Activated T-cell treated with anti-CD3 and anti-CD28 coated beads for 48 hours (primary cell): ENCODE measurements at regions not wholly inside any gene's neighbourhood (a gene's known extent, or its start where the extent isn't known, plus 50 kb on each side); places are given as distances from the start of the nearest gene placed in this dataset.

Source experiments
- DNase-seq: peaks from one replicate; pipeline ENCODE4 v3.0.0-alpha.2; 2020; ENCODE audit warnings: low read depth

DNA sequence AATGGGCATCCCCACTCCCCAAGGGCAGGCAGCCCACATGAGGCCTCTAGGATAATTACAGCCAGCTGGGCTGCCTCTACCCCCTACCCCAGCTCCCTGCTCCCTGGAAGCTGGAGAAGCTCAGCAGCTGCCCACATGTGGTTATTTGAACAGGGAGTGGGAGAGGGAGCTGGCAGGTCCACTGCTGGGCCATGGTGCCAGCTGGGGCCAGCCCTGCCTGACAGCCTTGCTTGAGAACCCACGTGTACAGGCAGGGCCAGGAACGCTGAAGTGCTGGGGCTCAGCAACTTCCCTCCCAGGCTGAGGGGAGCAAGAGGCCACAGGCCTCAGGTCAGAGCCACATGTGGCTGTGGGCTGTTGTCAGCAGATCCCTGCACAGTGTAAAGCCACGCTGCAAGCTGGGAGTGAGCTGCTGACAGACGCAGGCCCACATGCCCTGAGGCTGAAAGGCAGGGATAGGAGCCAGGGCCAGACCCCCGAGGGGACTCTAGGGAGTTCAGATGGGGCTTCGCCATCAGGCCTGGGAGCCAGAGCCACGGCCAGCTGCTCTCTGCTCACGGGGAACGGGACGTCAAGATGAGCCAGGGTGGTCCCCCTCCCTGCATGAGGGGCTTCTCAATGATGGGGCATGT lies 129.0 kb downstream of the SYF2 start:
- no peak for DNase-seq

DNA sequence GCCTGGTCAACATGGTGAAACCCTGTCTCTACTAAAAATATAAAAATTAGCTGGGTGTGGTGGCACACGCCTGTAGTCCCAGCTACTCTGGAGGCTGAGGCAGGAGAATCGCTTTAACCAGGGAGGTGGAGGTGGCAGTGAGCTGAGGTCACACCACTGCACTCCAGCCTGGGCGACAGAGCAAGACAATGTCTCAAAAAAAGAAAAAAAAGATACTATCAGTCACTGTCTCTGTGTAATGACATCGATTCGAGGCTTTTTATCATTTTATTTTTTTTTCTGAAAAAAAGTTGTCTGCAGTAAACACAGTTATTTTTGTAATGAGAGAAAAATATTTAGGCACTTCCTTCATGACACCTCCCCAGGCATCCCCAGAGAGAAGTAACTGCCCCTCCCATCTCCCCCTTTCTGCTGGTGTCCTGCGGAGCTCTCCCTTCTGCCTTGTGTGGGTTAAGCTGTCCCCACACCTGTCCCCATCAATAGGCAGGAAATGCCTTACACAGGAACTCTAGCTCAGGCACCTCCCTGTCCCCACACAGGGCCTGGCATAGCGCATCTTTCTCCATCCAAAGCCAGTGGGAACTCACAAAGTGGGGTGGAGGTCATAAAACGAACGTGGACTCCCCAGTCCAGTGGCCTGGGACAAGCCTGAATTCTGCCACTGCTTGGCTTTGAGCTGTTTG lies 132.0 kb downstream of the SYF2 start:
- no peak for DNase-seq

DNA sequence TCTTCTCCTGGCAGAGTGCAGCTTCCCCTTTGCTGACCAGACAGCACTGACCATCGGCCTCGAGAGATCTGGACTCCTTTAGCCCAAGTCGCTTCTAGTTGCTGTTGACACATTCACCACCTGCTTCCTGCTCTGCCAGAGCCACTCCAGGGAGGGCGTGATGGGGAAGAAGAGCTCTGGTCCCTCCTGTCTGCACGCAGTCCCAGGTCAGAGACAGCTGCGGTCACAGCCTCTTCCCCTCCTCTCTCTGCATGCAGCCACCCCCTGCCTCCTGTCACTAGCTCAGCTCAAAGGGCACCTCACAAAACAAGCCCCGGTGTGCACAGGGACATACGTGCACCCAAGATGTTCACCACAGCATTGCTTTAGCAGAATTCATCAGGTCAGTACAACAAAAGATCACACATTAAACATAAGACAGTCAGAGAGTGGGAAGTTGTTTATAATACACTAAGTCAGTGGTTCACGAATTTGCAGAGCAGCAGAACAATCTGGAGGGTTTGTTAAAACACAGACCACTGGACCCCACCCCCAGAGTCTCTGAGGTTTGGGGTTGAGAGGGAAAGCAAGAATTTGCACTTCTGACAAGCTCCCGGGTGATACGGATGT lies 132.9 kb downstream of the SYF2 start:
- DNase-seq: peak; percentile 27

DNA sequence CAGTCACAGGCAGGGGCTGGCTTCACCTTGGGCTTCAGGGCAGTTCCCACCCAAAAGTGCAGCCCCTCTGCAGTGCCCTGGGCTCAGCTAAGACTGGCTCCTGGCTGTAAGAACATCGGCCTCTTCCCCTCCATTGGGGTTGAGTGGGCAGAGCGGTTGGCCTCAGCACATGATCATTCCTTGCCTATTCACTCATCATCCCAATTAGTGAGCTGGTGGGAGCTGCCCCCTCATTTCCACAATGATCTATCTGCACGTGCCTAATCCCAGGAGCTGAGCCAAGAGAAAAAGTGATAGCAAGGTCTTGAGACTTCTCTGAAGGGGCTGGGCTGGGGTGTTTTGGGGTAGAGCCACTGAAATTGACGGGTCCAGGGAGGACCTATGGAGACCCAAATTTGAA lies 133.6 kb downstream of the SYF2 start:
- DNase-seq: no peak

DNA sequence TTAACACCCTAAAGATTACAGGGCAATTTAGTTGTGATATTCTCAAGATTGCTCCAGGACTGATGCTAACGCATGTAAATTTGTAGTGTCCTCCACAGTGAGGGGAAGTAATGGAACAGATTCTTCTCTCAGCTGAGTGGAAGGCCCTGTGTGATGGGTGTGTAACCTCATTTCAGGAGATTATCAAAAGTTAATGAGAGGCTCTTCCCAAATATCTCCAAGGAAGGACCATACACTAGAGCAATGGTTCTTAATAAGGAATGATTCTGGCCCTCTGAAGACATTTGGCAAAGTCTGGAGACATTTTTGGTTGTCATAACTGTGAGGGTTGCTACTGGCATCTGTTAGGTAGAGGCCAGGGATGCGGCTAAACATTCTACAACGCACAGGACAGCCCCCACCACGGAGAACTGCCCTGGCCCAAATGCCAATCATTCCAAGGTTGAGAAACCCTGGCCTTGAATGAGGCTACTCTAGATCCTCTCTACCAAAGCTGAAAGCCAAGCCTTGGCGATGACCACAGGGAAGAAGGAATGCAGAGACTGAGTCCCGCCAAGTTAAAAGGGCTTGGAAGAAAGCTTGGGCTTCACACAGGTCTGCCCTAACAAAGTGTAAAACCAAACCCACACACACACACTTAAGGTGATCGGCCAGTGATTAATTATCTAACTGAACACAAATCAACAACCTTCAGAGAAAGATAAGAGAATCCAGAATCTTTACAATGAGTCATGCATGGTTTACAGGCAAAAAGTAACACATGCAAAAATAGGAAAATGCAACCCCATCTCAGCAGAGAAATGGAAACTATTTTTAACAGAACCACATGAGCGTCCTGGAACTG lies 135.8 kb downstream of the SYF2 start:
- DNase-seq: no peak

DNA sequence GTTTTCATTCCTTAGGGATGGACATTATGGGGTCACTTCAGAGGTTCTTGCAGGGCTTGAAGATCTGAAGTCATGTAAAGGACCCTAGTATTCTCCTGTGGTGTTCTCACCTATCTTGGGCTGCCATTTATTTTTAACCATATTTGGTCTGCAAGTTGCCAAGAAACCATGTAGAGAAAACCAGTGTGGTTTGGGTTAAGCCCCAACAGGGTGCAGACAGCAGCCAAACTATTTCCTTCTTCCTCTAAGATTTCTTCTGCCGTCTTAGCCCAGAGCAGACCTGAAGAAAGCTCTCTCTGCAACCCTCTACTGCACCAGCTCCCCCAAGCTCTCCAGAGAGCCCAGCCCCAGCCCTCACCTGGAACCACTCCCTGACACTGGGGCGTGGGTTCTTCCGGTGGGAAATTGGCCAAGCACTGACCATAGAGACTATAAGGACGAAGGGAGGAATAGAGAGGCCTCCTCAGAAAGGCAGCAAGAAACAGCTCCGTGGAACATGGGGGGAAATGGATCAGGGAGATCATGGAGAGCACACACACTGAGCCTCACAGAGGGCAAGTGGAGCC lies 136.6 kb downstream of the SYF2 start:
- DNase-seq: no peak

DNA sequence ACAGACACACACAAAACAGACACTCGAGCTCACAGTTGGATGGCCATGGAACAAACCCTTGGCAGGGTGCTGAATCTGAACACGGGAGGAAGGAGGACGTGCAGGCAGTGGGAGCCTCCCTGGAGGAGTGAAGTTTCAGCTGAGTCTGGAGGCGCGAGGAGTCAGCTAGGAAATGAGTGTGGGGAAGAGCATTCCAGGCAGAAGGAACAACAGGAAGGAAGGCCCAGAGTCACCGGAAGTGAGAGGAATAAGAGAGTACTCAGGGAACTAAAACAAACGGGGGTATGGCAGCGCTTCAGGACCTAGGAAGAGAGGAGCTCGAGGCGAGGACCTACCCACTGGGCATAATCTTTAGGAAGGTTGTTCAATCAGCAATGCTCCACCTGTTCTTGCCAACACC lies 137.3 kb downstream of the SYF2 start:
- DNase-seq: no peak

DNA sequence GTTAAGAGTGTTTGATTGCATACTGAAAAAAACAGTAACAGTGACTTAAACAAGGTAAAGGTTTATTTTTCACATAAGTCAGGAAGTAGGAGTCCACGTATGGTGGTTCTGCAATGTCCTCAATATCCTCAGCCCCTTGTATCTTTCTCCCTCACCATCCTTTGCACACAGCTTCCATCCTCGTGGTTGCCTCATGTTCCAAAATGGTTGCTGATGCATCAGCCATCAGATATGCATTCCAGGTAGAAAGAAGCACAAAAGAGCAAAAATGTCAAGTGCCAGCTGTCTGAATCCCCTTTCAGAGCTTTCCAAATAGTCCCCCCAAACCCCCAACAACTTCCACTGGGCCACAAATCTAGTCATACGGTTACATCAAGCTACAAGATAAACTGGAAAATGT lies 138.1 kb downstream of the SYF2 start:
- DNase-seq: no peak

DNA sequence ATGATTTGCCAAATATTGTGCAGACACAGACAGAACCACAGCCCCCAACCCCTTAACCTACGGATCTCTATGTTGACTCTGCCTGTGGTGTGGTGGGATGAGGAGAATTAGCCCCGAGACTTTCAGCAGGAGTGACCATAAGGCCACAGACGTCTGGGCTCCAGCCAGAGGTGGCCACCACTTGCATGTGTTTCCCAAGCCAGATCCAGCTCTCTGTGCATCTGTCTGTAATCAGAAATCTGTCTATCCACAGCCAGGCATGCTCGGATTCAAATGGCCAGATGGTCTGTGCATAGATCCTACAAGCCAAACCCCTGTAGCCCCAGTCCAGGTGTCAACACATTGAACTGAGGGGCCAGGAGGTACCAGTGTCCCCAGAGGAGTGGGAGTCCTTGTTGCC lies 140.6 kb downstream of the SYF2 start:
- no peak for DNase-seq

DNA sequence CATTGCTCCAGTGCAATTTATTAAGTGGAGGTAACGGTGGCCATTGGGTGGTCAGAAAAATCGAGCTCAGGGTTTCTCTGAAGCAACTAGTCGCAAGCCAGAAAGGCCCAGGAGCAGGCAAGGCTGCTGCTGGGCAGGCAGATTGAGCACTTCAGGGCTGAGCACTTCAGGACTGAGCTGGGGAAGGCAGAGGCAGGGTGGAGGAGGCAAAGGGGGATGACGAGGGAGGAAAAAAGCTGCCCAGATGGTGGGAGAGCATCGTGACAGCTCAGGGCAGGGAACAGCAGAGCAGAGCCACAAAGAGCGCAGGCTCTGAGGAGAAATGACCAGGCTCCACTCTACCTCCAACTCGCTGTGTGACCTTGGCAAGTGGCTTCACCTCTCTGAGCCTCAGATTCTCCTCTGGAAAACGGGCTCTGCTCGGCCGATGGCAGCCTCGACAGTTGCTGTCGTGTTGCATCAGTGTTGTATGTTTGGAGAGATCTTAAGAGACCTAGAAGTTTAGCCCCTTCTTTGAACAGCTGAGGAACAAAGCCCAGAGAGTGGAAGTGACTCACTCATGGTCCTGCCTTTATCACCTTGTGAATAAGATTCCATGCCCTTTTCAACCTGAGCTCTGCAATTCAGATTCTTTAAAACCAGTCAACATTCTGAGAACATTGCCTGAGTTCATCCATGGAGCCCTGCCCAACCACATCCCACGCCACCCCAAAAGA lies 141.4 kb downstream of the SYF2 start:
- no peak for DNase-seq

DNA sequence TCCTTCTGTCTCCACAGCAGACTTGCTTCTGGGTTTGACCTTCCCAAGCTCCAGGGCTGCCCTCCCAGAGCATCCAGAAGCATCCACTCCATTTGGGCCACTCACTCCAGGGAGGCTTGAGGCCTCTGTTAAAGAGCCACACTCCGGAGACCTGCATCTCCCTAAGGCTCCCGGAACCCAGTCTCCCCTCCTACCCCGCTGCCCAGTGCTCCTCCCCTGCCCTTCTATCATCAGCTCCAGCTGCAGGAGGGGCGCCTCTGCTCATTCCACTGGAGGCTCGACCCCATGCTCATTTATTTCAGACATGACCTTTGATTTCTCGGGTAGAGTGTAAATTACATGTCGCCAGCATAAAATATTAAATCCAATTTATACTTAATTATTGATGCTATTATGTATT lies 142.5 kb downstream of the SYF2 start:
- no peak for DNase-seq

DNA sequence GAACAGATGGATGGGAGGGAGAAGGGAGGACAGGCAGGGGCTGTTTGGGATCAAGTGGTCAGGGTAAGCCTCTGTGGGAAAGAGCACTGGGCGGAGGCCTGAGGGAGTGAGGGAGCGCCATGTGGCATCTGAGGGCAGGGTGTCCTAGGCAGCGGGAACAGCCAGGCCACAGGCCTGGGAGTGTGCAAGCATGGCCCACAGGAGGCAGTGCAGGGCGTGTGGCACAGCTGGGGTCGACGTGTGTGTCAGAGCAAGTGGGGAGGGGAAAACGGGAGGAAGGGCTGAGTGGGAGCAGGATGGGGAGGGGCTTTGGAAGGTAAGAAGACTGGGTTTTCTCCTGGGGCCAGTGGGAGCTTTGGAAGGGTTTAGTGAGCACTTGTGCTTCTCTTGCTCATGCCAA lies 143.4 kb downstream of the SYF2 start:
- no peak for DNase-seq

DNA sequence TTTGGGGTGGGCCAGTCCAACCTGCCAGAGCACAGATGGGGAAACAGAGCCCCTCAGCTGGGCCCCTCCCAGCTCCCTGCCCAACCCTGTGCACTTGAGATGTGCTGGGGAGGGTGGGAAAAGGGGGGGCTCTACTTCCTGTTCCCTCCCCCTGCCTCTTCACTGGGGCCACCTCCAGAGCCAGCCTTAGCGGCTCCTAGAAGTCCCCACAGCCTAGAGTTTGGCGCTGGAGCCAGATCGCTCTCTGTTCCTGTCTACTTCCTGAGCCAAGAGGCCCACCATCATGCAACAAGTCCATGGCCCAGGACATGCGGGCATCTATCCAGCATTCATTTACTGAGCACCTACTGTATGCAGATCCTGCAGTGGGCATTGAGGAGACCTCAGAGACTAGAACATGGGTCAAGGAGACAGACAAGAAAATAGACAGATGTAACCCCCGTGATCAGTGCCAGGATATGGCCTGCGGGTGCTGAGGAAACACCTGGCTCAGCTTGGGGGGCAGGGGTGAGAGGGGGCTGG lies 144.1 kb downstream of the SYF2 start:
- DNase-seq: no peak

DNA sequence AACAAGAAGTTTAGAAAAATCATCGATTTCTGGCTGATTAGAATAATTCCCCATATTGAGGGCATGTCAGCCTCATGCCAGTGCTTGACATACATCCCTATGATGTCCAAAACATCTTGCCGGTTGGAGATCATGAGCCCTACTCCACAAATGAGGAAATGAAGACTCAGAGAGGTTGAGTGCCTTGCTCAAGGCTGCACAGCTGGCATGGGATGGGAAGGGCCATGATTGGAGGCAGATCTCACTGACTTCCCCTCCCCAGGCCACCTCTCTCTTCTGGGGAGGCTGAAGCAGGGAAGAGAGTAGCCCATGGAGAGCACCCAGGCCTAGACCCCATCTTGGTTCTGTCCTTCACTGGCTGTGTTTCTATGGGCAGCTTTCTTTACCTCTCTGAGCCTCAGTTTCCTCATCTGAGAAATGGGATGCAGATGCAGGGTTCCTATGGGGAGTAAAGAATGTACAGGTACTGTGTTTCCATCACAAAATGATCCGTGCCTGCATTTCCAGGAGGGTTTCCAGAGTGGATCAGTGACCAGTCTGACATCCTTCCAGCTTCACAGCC lies 145.7 kb downstream of the SYF2 start:
- no peak for DNase-seq

DNA sequence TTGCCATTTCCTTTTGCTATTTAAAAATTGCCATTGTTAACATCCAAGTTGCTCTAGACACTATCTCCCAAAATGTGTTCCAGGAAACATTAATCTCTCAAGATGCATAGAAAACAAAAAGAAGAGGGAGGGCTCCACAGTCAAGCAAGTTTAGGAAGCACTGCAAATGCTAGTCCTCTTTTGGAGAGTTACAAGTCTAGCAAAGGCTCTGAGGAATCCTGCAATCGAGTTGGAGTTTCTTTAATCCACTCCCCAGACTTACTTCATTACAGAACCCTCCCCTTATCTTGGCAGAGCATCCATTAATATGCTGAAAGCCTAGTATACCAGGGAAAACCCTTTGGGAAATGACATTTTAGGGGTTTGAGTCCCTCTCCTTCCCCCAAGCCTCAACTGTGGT lies 147.9 kb downstream of the SYF2 start:
- no peak for DNase-seq

DNA sequence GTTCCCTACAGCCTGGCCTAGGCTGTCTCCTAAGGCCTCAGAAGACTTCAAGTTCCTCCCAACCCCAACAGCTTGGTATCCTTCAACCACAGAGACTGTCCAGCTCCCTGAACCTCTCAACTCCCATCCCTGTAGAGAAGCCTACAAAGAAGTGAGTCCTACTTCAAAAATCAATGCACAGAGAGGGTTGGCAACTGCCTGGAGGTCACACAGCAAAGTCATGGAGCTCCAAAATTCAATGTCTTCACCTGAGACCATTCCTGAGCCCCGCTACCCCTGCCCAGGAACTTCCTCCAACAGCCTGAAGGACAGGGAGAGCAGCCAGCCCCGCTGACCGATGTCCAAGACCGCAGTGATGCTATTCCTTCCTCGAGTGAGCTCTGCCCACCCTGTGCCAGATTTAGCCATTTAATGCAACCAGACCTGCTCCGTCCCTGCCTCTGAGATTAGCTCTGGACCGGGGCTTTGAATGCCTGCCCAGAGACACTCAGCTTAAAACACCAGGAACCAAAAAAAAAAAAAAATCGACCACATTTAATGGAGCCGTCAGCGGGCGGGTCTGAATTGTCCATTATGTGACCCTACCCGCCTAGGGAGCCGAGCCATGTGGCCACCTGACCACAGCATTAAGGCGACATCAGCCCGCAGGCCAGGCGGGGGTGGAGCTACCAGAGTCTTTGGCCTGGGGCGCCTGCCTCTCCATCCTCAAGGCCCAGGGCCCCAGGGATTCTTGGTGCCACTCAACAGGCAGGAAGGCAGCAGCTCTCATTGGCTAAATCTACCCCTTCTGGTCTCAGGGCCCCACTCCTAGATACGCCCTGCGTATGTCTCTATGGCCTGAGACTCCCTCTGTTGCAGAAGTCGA lies 148.6 kb downstream of the SYF2 start:
- DNase-seq: no peak

DNA sequence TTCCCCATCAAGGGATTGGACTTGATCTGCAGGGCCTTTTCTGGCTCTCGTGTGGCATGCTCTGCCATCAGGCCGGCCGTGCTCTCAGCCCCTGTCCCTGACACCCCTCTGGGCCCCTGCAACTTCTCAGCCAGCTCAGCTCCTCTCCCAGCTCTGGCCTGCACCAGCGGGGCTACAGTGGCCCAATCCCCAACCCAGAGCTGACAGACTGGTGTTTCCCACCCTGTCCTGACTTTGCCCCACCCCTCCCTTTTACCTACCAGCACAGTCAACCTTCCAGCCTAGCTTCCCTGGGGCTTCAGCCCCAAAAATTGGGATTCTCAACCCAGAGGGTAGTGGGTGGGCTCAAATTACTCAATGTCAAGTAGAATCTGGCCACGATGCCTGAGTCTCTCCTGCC lies 149.3 kb downstream of the SYF2 start:
- DNase-seq: no peak

DNA sequence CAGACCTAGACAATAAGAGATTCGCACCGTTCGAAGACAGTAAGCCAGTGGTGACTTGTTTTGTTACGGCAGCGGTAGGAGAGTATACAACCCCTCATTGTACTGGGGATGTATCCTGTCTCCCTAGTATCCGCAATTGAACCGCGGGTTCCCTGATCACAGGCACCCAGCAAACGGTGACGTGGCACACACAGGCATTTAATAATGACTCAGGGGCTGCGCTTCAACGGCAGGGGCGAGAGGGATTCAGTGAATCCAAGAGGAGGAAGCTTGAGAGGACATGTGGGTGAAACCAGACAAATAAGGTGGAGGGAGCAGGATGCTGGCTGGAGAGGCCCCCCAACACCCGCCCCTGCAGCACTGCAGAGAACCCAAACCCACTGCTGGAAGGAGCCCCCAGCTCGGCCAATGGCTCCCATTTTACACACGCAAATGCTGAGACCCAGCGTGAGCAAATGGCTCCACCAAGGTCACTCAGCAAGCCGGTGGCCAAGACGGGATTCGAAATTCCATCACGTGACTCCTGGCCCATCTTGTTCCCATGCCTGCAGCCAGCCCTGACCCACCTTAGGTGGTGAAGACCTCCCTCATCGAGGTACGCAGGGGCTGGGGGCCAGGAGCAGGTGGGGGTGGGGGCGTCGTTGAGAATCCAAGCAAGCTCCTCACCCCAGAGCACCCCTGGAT lies 149.9 kb downstream of the SYF2 start:
- DNase-seq: no peak

DNA sequence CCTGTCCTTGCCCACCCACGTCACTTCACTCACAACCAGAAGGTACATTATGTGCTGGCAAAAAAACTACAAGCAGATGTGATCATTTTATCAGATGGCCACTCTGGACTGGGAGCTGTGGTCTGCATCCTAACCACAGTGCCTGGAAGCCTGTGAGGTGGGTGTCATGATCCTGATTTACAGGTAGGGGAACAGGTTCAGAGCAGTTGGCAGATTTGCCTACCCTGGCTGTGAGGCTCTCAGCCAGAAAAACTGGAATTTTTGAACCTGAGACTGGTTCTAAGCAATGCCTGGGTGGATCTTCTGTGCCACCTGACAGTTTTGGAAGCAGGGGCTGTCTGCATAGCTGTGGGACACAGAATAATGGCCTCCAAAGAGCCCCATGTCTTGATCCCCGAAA lies 150.8 kb downstream of the SYF2 start:
- DNase-seq: no peak
